GM20000 (cell line): ENCODE measurements at regions not wholly inside any gene's neighbourhood (a gene's known extent, or its start where the extent isn't known, plus 50 kb on each side); places are given as distances from the start of the nearest gene placed in this dataset.

ENCODE experiments used
- DNase-seq: peaks from one replicate; pipeline ENCODE4 v3.0.0; 2012; ENCODE audit warnings: low spot score
- TF ChIP-seq, protein P1 (sequence below): IDR thresholded peaks from 2 replicates; pipeline ENCODE4 v1.5.1; 2012; ENCODE audit warnings: mild to moderate bottlenecking, control low read depth; ENCODE audit errors: extremely low read depth, missing control alignments

- DNase-seq = no peak
- TF ChIP-seq, protein P1, sequence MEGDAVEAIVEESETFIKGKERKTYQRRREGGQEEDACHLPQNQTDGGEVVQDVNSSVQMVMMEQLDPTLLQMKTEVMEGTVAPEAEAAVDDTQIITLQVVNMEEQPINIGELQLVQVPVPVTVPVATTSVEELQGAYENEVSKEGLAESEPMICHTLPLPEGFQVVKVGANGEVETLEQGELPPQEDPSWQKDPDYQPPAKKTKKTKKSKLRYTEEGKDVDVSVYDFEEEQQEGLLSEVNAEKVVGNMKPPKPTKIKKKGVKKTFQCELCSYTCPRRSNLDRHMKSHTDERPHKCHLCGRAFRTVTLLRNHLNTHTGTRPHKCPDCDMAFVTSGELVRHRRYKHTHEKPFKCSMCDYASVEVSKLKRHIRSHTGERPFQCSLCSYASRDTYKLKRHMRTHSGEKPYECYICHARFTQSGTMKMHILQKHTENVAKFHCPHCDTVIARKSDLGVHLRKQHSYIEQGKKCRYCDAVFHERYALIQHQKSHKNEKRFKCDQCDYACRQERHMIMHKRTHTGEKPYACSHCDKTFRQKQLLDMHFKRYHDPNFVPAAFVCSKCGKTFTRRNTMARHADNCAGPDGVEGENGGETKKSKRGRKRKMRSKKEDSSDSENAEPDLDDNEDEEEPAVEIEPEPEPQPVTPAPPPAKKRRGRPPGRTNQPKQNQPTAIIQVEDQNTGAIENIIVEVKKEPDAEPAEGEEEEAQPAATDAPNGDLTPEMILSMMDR = no peak
Measured at GRCh38 chr4:151859641-151860040, 98.8 kb upstream of the GATB start.

GRCh38 chr4:151858356-151858755, 97.5 kb upstream of the GATB start:
- no peak for DNase-seq
- TF ChIP-seq, protein P1 = no peak

- no peak for DNase-seq
- TF ChIP-seq, protein P1 = no peak
Measured at GRCh38 chr4:151857368-151857767, 96.6 kb upstream of the GATB start.

DNA sequence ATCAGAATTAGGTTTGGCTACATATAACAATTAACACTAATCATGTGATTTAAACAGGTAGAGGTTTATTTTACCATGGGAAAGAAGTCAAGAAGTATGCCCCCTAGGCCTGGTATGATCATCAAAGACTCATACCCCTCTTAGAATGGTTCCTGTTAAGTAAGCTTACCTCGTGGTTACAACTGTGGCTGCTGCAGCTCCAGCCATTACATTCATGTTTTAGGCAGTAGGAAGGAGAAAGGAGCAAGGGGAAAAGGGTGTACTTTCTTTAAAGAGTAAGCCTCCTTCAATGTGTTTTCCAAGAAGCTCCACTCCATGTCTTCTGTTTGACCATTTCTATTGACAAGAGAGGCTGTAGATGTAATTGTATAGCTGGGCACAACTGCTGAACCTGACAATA, 94.9 kb upstream of the GATB start:
- TF ChIP-seq, protein P1 = no peak
- DNase-seq = no peak

- no peak for DNase-seq
- TF ChIP-seq, protein P1 = no peak
Measured at GRCh38 chr4:151854731-151855130, 93.9 kb upstream of the GATB start.

DNA sequence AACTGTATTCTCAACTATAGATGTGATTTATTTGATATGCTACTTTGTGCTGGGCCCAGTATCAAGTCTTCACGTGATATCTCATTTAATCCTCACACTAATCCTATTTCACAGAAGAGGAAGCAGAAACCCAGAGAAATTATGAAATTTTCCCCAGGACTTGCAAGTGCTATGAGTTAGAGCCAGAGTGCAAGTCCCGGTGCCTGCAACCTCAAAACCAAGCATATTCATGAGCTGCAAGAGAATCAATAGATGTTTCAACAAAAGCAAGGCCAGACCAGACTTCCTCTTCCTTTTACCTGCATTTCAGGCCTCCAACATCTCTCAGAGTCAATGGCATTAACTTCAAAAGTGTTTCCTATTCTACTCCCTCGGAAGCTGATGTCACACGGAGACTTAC, 92.2 kb upstream of the GATB start:
- TF ChIP-seq, protein P1 = no peak
- no peak for DNase-seq

- TF ChIP-seq, protein P1 = no peak
Measured at GRCh38 chr4:151852202-151852601, 91.4 kb upstream of the GATB start.

More at GRCh38 chr4:151852202-151852601, 91.4 kb upstream of the GATB start:
- no peak for DNase-seq
